Small intestine (tissue), 7 donors: ENCODE measurements at regions not wholly inside any gene's neighbourhood (a gene's known extent, or its start where the extent isn't known, plus 50 kb on each side); places are given as distances from the start of the nearest gene placed in this dataset.
A peak's percentile ranks its signal among the peaks of the same experiment; 100 is the strongest.

Experiments
- DNase-seq, 2 donors: peaks; one replicate each; pipeline versions ENCODE4 v3.0.0 to v3.0.0-alpha.2; 2013
- FAIRE-seq: peaks from 2 replicates; lab custom pipeline; 2012; peaks lifted over from hg19 to GRCh38; lab: Jason Lieb, UNC
- H3K27ac ChIP-seq, 3 donors: one replicate each; pipeline ENCODE4 v1.5.1; 2013; ENCODE audit warnings: low read length in 2 of 3, mild to moderate bottlenecking in 2 of 3, control low read depth in 1 of 3, inconsistent platforms in 1 of 3, low read depth in 1 of 3, moderate library complexity in 1 of 3
- H3K27me3 ChIP-seq, 3 donors: one replicate each; pipeline ENCODE4 v1.6.1; 2013; ENCODE audit warnings: low read length in 3 of 3, inconsistent platforms in 1 of 3; ENCODE audit not compliant: control insufficient read depth in 3 of 3, insufficient read depth in 3 of 3
- H3K36me3 ChIP-seq, 3 donors: one replicate each; pipeline ENCODE4 v1.6.1; 2013; ENCODE audit warnings: low read length in 3 of 3, inconsistent platforms in 1 of 3, low read depth in 1 of 3, mild to moderate bottlenecking in 1 of 3, moderate library complexity in 1 of 3; ENCODE audit not compliant: control insufficient read depth in 3 of 3, insufficient read depth in 2 of 3
- H3K4me1 ChIP-seq, 3 donors: one replicate each; pipeline ENCODE4 v1.6.1; 2013; ENCODE audit warnings: low read length in 2 of 3, inconsistent platforms in 1 of 3, low read depth in 1 of 3, mild to moderate bottlenecking in 1 of 3, moderate library complexity in 1 of 3; ENCODE audit not compliant: control insufficient read depth in 3 of 3, insufficient read depth in 2 of 3
- H3K4me3 ChIP-seq, 3 donors: one replicate each; pipeline ENCODE4 v1.5.1; 2013; ENCODE audit warnings: low read length in 3 of 3, control low read depth in 1 of 3, inconsistent platforms in 1 of 3, low read depth in 1 of 3, mild to moderate bottlenecking in 1 of 3, moderate library complexity in 1 of 3
- H3K9me3 ChIP-seq, 2 donors: one replicate each; pipeline ENCODE4 v1.6.1; 2013; ENCODE audit warnings: low read depth in 1 of 2, low read length in 1 of 2; ENCODE audit not compliant: control insufficient read depth in 2 of 2, insufficient read depth in 1 of 2
- WGBS, 3 donors: extraction: QIAGEN DNeasy Blood & Tissue Kit; methylation state at CpG; one replicate each; pipeline ENCODE4 v1.1.7; 2013; 5-methylcytosine and 5-hydroxymethylcytosine counted together
- donor health status: healthy with polysubstance abuse.
- donor health status: control.
- donor health status: control.
- donor health status: Bipolar disorder and iron deficiency.
- donor health status: healthy.

DNA sequence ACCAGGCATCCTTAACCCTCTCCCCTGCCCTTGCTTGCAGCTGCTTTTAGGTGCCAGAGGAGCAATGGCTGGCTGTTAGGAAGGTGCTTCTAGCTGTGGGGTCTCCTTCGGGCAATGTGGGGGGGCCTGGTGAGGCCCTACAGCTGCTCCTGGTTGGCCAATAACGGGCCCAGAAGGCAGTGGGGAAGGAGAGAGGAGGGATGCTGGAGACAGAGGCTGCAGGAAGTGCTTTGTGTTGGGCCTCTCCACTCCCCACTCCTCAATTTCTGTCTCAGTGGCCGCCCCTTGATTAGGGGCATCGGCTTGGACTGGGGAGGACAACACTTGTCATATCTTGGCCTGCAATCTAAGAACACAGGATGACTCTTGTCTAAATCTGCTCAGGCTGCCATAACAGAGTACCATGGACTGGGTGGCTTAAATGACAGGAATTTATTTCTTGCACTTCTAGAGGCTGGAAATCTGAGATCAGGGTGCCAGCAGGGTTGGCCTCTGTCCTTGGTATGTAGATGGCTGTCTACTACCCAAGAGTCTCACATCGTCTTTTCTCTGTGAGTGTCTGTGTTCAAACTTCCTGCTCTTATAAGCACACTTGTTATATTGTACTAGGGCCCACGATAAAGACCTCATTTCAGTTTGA, 374.3 kb downstream of the MID1IP1 start:
- H3K4me3 ChIP-seq = no peak overlapping the region
- 40 to 63% (median 63%) methylated on average over 5 to 6 of the region's 6 CpGs for WGBS, 3 donors
- FAIRE-seq = no peak

DNA sequence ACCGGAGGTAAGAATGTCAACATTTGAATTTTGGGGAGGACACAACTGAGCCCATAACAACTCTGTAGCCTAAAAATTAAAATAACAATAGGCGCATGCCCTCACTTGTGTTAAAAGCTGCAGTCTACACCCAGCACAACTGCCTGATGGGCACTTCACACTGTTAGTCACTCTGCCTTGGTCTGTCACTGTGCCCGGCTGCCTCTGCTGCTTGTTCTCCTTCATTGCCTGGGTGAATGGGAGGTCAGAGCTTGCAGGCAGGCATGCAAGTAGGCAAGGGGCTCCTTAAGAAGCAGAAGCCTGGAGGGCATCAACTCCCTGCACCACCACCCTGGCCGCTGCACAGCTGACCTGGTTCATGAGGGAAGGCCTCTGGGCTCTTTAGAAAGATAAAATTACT, 374.8 kb downstream of the MID1IP1 start:
- WGBS, 3 donors = 73 to 84% (median 81%) methylated on average over 4 of the region's 4 CpGs
- H3K4me3 ChIP-seq = no peak overlapping the region
- peaks cover 4 to 23% (median 6%) of the 10 kb centered on the region in 3 donors for H3K4me1 ChIP-seq
- no peak for DNase-seq
- H3K27me3 ChIP-seq = no peaks in the 10 kb centered on the region
- no peak overlapping the region for H3K27ac ChIP-seq
- no peak for FAIRE-seq
- no peaks in the 10 kb centered on the region for H3K36me3 ChIP-seq
- peaks cover 0 to 2% of the 10 kb centered on the region in 2 donors for H3K9me3 ChIP-seq

More for the DNA sequence above, 374.3 kb downstream of the MID1IP1 start:
- no peaks in the 10 kb centered on the region for H3K36me3 ChIP-seq
- peaks cover 0 to 2% of the 10 kb centered on the region in 2 donors for H3K9me3 ChIP-seq
- no peaks in the 10 kb centered on the region for H3K27me3 ChIP-seq
- peaks cover 4 to 27% (median 6%) of the 10 kb centered on the region in 3 donors for H3K4me1 ChIP-seq
- no peak for DNase-seq
- peak overlapping the region; percentile 55 to 92 (median 86) for H3K27ac ChIP-seq

DNA sequence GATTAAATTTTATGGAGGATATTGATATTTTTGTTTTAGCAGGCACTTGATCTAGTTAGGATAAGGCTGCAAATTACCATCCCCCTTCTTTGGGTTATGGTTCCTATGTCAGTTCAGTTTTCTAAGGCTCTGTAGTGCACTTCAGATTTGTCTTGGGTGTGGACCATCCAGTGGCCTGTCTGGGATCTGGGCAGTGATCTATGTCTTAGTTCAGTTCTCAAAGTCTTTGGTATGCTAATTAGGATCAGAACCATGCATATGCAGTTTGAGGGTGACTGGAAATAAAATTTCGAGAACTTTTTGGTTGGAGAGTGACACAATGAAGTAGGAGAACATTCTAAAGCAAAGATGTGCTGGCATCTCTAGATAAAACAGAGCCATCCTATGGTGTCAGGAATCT, 388.2 kb downstream of the MID1IP1 start:
- Histone ChIP-seq H3K9me3 (no peaks in the 10 kb centered on the region), H3K36me3 (no peaks in the 10 kb centered on the region), H3K4me1 (no peaks in the 10 kb centered on the region), H3K27me3 (no peaks in the 10 kb centered on the region), H3K4me3 (no peak overlapping the region), H3K27ac (no peak overlapping the region)
- 74 to 95% (median 89%) methylated on average over 1 of the region's 1 CpG for WGBS, 3 donors
- FAIRE-seq = no peak
- DNase-seq = no peak

DNA sequence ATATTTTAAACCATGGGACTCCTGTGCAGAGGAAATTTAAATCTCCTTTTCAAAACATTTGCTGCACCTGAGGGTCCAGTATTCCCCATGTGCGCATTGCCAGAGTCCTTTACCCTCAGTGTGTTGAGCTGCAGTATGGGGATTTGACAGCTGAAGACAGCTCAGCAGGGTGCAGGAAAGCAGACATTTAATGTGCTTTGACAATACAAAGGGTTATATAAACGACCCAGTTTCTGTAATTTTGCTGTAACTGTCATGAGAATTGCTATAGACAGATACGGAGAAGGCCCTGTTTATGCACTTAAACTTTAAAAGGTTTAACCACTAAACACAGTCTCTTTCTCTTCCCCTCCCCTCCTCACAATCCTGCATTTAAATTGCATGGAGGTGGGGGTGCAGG, 393.4 kb downstream of the MID1IP1 start:
- no peak for DNase-seq
- Histone ChIP-seq H3K27ac (no peak overlapping the region), H3K27me3 (no peaks in the 10 kb centered on the region), H3K4me3 (no peak overlapping the region), H3K36me3 (no peaks in the 10 kb centered on the region), H3K9me3 (no peaks in the 10 kb centered on the region), H3K4me1 (peaks cover 0 to 15% (median 3%) of the 10 kb centered on the region in 3 donors)
- no peak for FAIRE-seq
- WGBS, 3 donors = 40 to 46% (median 46%) methylated on average over 3 of the region's 3 CpGs

DNA sequence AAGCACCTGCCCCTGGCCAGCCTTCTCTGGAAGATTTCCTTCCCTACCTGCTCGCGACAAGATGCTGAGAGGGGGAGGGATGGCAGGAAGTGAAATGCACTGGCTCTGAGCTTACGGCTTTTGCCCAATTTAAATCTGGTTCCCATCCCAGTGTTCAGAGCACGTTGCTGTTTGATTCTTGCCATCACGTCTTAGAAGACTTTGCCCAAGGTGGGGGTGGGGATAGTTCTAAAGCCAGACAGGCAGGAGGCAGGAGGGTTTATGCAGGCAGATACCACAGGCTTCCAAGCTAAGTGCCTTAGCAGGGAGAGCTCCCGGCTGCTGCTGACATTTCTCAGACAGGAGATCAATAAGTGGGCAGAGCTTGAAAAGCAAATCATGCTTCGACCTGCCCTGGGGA, 393.9 kb downstream of the MID1IP1 start:
- no peaks in the 10 kb centered on the region for H3K9me3 ChIP-seq
- H3K36me3 ChIP-seq = no peaks in the 10 kb centered on the region
- 2 to 30% (median 14%) methylated on average over 7 of the region's 7 CpGs for WGBS, 3 donors
- H3K4me1 ChIP-seq = peaks cover 0 to 15% (median 3%) of the 10 kb centered on the region in 3 donors
- DNase-seq = peak; percentile 51 to 52
- no peak overlapping the region for H3K4me3 ChIP-seq
- no peaks in the 10 kb centered on the region for H3K27me3 ChIP-seq
- no peak for FAIRE-seq
- no peak overlapping the region for H3K27ac ChIP-seq

DNA sequence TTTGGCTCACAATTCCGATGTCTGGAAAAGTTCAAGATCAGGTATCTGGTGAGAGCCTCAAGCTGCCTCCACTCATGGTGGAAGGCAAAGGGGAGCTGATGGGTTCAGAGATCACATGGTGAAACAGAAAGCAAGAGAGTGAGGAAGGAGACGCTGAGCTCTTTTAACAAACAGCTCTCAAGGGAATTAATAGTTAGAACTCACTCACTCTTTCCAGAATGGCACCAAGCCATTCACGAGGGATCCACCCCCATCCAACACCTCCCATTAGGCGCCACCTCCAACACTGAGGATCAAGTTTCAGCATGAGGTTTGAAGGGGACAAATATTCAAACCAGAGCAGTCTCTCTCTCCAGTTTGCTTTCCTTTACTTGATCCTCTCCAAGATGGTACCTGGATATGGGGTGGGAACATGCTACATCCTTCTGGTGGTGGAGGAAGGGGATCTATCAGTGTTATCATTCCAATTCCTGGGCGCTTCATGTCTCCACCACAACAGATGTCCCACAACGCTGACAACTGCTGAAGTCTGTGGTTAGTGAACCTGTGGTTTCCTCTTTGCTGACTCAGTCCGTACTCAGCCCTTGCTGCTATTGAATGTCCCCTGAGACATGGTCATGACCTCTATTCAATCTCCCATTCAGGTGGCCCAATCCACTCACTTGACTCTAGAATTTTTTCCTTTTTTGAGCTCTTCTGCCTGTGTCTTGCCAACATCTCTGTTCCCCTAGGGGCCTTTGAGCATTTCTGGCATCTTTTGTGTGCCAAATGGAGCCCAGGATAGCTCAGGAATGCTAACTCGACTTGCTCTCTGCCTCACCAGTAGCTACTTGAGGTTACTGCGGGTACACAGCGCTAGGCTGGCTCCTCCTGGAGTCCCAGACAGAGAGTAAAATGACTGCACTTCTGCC, 395.2 kb downstream of the MID1IP1 start:
- DNase-seq (peak in 1 of 2 donors; percentile 42), FAIRE-seq (no peak)
- Histone ChIP-seq H3K27ac (peak overlapping the region in 2 of 3 donors; percentile 34 to 82), H3K4me1 (peaks cover 0 to 22% (median 5%) of the 10 kb centered on the region in 3 donors), H3K27me3 (no peaks in the 10 kb centered on the region), H3K36me3 (no peaks in the 10 kb centered on the region), H3K4me3 (no peak overlapping the region), H3K9me3 (no peaks in the 10 kb centered on the region)
- WGBS, 3 donors = 40 to 50% (median 44%) methylated on average over 10 of the region's 10 CpGs

DNA sequence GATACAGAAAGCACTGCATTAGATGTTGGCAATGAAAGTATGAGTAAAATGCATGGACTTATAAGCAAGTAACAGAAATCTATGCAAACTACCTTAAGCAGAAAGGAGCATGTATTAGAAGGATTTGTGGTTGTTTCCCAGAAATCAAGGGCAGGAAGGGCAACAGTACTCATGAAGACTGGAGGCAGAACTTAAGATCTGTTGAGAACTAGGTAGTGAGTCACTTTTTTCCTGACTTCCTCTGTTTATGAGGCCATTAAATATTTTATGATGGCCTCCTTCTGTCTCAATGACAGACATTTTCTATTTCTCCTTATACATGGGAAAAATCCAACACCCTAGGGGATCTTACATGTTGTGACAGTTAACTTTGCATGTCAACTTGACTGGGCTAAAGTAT, 398.2 kb downstream of the MID1IP1 start:
- Histone ChIP-seq H3K36me3 (no peaks in the 10 kb centered on the region), H3K9me3 (no peaks in the 10 kb centered on the region), H3K27me3 (no peaks in the 10 kb centered on the region), H3K4me3 (no peak overlapping the region), H3K4me1 (peaks cover 0 to 41% (median 5%) of the 10 kb centered on the region in 3 donors), H3K27ac (no peak overlapping the region)
- FAIRE-seq (no peak), DNase-seq (no peak)

DNA sequence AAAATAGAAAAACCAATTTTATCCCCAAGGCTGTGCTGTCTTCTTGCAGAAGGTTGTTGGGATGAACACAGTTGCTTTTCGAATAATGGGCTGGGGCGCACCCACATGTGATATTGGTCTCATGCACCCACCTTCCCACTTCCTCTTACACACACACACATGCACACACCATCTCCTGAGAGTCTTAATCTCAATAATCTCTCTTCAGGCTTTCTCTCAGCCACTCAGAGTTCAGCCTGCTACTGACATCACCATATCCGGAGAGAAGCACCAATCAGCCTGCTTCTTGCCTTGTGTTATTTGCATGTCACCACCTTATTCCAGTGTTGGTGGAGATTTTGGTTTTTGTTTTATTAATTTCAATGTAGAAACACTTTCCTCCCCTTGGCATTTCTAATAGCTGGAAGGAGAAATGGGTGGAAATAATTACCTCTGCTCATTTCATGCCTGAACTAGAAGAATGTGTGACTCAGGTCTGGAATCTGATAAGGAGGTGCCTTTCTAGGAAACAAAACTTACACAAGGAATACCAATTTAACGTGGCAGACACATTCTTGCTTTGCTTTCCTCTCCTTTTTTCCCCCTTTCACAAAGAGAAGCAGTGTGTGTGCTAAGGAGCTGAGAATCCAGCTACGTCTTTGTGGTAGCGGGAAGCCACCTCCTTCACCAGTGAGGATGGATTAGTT, 400.2 kb downstream of the MID1IP1 start:
- FAIRE-seq (no peak), DNase-seq (peak in 1 of 2 donors; percentile 11)
- H3K36me3 ChIP-seq = no peaks in the 10 kb centered on the region
- WGBS, 3 donors = 74 to 80% (median 77%) methylated on average over 6 of the region's 6 CpGs
- no peaks in the 10 kb centered on the region for H3K27me3 ChIP-seq
- peaks cover 0 to 3% of the 10 kb centered on the region in 2 donors for H3K9me3 ChIP-seq
- H3K4me1 ChIP-seq = peaks cover 0 to 41% (median 2%) of the 10 kb centered on the region in 3 donors
- no peak overlapping the region for H3K4me3 ChIP-seq
- peak overlapping the region in 1 of 3 donors; percentile 47 for H3K27ac ChIP-seq
